NT2/D1 (cell line): ENCODE measurements at regions not wholly inside any gene's neighbourhood (a gene's known extent, or its start where the extent isn't known, plus 50 kb on each side); places are given as distances from the start of the nearest gene placed in this dataset.

Experiments used
- DNase-seq: peaks from one replicate; pipeline ENCODE4 v3.0.0-alpha.2; 2011; ENCODE audit warnings: low read depth, low spot score
- H3K27me3 ChIP-seq: 2 replicates; pipeline ENCODE4 v1.6.0; 2011; ENCODE audit warnings: mild to moderate bottlenecking; ENCODE audit not compliant: insufficient read length, insufficient read depth
- H3K36me3 ChIP-seq: 2 replicates; pipeline ENCODE4 v1.6.1; 2011; ENCODE audit warnings: mild to moderate bottlenecking, low read length, mixed read lengths; ENCODE audit not compliant: insufficient read depth, insufficient read length
- H3K4me1 ChIP-seq: 2 replicates; pipeline ENCODE4 v1.5.1; 2011; ENCODE audit not compliant: insufficient read depth, insufficient read length
- H3K4me3 ChIP-seq: 2 replicates; pipeline ENCODE4 v1.5.1; 2011; ENCODE audit warnings: low read depth; ENCODE audit not compliant: insufficient read length
- H3K9ac ChIP-seq: 2 replicates; pipeline ENCODE4 v1.6.0; 2011; ENCODE audit warnings: low read depth; ENCODE audit not compliant: insufficient read length
- H3K9me3 ChIP-seq: 2 replicates; pipeline ENCODE4 v1.5.1; 2011; ENCODE audit warnings: mild to moderate bottlenecking, low read length; ENCODE audit not compliant: insufficient read depth
- SUZ12 ChIP-seq: IDR thresholded peaks from 2 replicates; pipeline ENCODE4 v1.6.1; 2011; ENCODE audit not compliant: insufficient read length, insufficient read depth; ENCODE audit errors: extremely low read depth
- YY1 ChIP-seq: IDR thresholded peaks from 2 replicates; pipeline ENCODE4 v1.6.1; 2011; ENCODE audit not compliant: insufficient read length, insufficient read depth
- ZNF274 ChIP-seq: IDR thresholded peaks from 2 replicates; pipeline ENCODE4 v1.6.1; 2011; ENCODE audit warnings: mild to moderate bottlenecking, low read depth, low read length

GRCh38 chr3:35215525-35216500 is 423.5 kb upstream of the ARPP21 start:
- Histone ChIP-seq H3K36me3 (no peaks in the 10 kb centered on the region), H3K9ac (no peak overlapping the region), H3K4me3 (no peak overlapping the region), H3K27me3 (no peaks in the 10 kb centered on the region), H3K4me1 (no peaks in the 10 kb centered on the region), H3K9me3 (no peaks in the 10 kb centered on the region)
- TF ChIP-seq ZNF274 (no peak), YY1 (no peak), SUZ12 (no peak)
- DNase-seq, result no peak

DNA sequence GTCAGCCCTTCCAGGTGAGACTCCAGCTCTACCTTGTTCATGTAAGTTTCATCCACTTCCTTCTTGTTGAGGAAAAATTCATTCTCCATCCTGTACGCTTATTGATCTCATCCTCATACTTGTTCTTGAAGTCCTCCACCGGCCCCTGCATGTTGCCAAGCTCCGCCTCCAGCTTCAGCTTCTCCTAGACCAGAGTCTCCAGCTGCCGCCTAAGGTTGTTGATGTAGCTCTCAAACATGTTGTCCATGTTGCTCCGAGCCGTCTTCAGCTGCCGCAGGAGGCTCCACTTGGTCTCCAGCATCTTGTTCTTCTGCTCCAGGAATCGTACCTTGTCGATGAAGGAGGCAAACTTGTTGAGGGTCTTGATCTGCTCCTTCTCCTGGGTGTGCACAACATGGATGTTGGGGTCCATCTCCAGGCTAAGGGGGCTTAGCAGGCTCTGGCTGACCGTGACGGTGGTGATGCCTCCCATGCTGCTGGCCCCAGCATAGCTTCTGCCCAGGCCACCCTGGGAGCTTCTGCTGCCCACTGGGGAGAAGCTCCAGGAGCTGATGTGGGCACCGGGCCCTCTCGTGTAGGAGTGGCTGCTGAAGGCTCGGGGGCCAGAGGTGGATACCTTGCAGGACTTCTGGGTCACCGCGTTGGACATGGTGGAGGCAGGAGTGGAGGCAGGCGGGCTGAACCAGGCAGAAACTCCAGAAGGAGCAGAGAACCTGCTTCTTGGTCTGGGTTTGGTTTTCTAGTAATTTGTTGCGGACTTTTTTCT is 422.6 kb upstream of the ARPP21 start:
- no peaks in the 10 kb centered on the region for H3K27me3 ChIP-seq
- H3K4me3 ChIP-seq, result no peak overlapping the region
- no peak overlapping the region for H3K9ac ChIP-seq
- TF ChIP-seq SUZ12 (no peak), YY1 (no peak), ZNF274 (no peak)
- H3K36me3 ChIP-seq, result no peaks in the 10 kb centered on the region
- H3K4me1 ChIP-seq, result no peaks in the 10 kb centered on the region
- no peaks in the 10 kb centered on the region for H3K9me3 ChIP-seq
- DNase-seq, result no peak

DNA sequence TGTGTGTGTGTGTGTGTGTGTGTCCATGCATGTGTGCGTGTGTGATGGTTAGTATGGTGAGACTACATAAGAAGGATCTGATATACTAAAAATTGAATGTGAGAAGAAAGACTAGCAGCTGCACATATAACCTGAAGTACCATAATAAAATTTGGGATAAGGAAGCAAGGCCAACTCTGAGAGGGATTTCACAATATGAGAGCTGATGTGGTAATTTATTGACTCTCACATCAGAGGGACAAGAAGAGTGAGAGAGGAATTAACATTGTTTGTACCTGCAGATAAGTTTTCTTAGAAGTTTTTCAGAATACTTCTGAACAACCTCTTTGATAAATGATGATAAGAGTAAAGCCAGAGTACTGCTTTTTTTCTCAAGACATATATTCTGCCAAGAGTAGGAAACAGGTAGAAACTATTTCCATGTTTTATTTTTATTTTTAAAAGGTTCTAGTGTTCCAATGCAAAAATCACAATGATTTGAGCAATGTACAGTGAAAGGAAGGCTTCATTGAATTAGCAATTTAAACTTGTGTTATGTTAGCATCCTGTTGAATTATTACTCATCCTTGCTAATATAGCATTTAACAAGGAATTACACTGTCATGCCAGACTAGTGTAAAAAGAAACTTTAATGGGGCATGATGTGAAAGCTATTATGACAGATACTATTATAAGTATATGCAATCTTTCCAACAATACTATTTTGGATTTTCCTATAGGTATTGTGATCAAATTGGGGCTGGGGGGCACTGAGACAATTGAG is 415.5 kb upstream of the ARPP21 start:
- TF ChIP-seq ZNF274, result no peak
- no peak for TF ChIP-seq YY1
- no peak for TF ChIP-seq SUZ12
- no peak for DNase-seq

DNA sequence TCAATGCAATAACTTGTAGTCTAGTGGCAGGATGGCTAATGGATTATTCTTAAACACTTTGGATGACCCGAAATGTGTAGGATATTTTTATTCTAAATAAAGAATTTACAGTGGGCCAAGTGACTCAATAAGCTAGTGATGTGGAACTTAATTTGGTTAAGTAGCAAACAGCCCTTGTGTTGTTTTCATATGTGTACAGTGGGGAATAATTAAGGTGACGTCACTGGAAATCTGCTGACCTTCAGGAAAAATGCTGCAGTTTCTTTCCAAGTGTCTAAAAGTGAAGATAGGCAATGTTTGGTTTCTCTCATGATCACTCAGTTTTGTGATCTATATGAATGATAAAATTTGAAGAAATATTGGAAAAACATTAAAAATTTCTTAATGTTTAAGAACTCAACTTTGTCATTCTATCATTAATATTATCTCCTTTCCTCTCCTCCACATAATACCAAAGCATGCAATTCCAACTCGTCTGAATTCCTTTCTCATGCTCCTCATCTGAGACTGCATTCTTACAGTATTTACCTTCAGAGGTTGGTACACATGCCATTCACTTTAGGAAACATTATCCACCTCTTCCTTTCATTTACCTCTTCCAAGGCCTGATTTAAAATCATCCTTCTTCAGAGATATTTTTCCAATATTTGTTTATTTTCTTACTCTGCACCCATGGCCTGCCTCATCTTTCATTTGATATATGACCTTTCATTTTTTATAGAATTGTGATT is 414.6 kb upstream of the ARPP21 start:
- DNase-seq, result no peak
- Histone ChIP-seq H3K27me3 (no peaks in the 10 kb centered on the region), H3K36me3 (no peaks in the 10 kb centered on the region), H3K4me3 (no peak overlapping the region), H3K9me3 (no peaks in the 10 kb centered on the region; the same call in 1 of the 2 replicates), H3K9ac (no peak overlapping the region), H3K4me1 (no peaks in the 10 kb centered on the region)
- TF ChIP-seq SUZ12 (no peak), ZNF274 (no peak), YY1 (no peak)

More for the DNA sequence above, 415.5 kb upstream of the ARPP21 start:
- Histone ChIP-seq H3K9me3 (no peaks in the 10 kb centered on the region; the same call in 1 of the 2 replicates), H3K4me3 (no peak overlapping the region), H3K4me1 (no peaks in the 10 kb centered on the region), H3K27me3 (no peaks in the 10 kb centered on the region), H3K36me3 (no peaks in the 10 kb centered on the region), H3K9ac (no peak overlapping the region)

DNA sequence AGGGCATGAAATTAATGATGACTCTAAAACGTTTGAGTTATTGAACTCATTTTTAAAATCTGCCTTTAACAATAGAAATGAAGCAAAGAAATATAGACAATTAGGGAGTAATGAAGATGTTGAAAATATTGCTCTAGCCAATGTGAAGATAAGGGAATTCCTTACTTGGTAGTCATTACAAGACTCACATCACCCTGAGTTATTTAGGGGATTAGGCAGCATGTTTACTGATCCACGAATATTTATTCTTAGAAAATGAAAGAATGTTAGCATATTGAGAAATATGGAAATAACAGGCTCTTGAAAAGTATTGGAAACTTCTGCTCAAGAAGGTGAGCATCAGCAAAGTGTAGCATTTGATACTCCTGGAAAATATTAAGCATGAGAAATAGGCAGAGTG is 398.1 kb upstream of the ARPP21 start:
- no peak for TF ChIP-seq SUZ12
- no peak for TF ChIP-seq ZNF274
- TF ChIP-seq YY1, result no peak
- H3K4me1 ChIP-seq, result no peaks in the 10 kb centered on the region
- no peak overlapping the region for H3K9ac ChIP-seq
- H3K9me3 ChIP-seq, result no peaks in the 10 kb centered on the region
- H3K27me3 ChIP-seq, result no peaks in the 10 kb centered on the region
- no peaks in the 10 kb centered on the region for H3K36me3 ChIP-seq
- no peak overlapping the region for H3K4me3 ChIP-seq
- DNase-seq, result no peak

DNA sequence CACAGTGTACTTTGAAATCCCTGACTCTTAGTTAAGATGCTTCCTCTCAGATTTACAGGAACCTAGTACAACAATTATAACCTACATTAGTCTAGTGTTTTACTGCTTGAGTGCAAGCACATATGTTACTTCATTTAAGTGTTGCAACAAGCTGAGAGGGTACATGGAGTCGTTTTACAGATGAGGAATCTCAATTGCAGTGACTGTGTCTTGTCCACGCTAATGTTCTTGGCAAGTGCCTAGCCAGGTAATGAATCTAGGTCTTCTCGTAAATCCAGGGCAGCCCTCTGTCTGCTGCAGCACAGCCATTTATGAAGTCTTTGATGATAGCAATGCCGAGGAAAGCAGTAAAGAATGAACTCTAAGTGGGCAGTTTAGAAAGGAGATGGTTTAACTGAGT is 384.4 kb upstream of the ARPP21 start:
- no peak for DNase-seq
- H3K36me3 ChIP-seq, result no peaks in the 10 kb centered on the region
- H3K27me3 ChIP-seq, result no peaks in the 10 kb centered on the region
- H3K4me3 ChIP-seq, result no peak overlapping the region
- no peak overlapping the region for H3K9ac ChIP-seq
- no peaks in the 10 kb centered on the region for H3K9me3 ChIP-seq
- no peaks in the 10 kb centered on the region for H3K4me1 ChIP-seq
- TF ChIP-seq YY1, result no peak
